Activated CD8-positive, alpha-beta memory T cell treated with anti-CD3 and anti-CD28 coated beads, Interleukin-2, amount 50 U/mL, for 24 hours (primary cell): ENCODE measurements at regions not wholly inside any gene's neighbourhood (a gene's known extent, or its start where the extent isn't known, plus 50 kb on each side); places are given as distances from the start of the nearest gene placed in this dataset.
"Not testable (repeated sequence)": the region's sequence is repeated elsewhere in the genome, so short reads cannot be mapped to it uniquely, and the experiment has no call there.

Experiments
- DNase-seq: peaks from one replicate; pipeline ENCODE4 v3.0.0-alpha.2; 2020; ENCODE audit errors: extremely low read depth

GRCh38 chr18:78499586-78499985 lies 480.0 kb upstream of the SALL3 start:
- no peak for DNase-seq

GRCh38 chr18:78501251-78501650 lies 478.4 kb upstream of the SALL3 start:
- DNase-seq, result no peak

- no peak for DNase-seq
These were observed 476.5 kb upstream of the SALL3 start for GRCh38 chr18:78503129-78503528.

GRCh38 chr18:78505851-78506461 lies 473.7 kb upstream of the SALL3 start:
- no peak for DNase-seq

GRCh38 chr18:78507217-78507616 lies 472.4 kb upstream of the SALL3 start:
- no peak for DNase-seq

GRCh38 chr18:78508228-78508824 lies 471.3 kb upstream of the SALL3 start:
- not testable (repeated sequence) for DNase-seq

GRCh38 chr18:78510091-78510490 lies 469.5 kb upstream of the SALL3 start:
- no peak for DNase-seq

GRCh38 chr18:78510636-78511035 lies 469.0 kb upstream of the SALL3 start:
- DNase-seq, result no peak

- no peak for DNase-seq
These were observed 467.7 kb upstream of the SALL3 start for GRCh38 chr18:78511666-78512601.

- DNase-seq, result no peak
These were observed 464.5 kb upstream of the SALL3 start for GRCh38 chr18:78514910-78515670.

- no peak for DNase-seq
These were observed 462.3 kb upstream of the SALL3 start for GRCh38 chr18:78517328-78517727.

GRCh38 chr18:78517973-78518372 lies 461.6 kb upstream of the SALL3 start:
- DNase-seq, result no peak

GRCh38 chr18:78518805-78519204 lies 460.8 kb upstream of the SALL3 start:
- no peak for DNase-seq

- DNase-seq, result no peak
These were observed 460.1 kb upstream of the SALL3 start for GRCh38 chr18:78519394-78520062.

- DNase-seq, result no peak
These were observed 458.5 kb upstream of the SALL3 start for GRCh38 chr18:78521136-78521535.

GRCh38 chr18:78521744-78522143 lies 457.9 kb upstream of the SALL3 start:
- no peak for DNase-seq

- no peak for DNase-seq
These were observed 457.1 kb upstream of the SALL3 start for GRCh38 chr18:78522507-78522906.

- no peak for DNase-seq
These were observed 455.8 kb upstream of the SALL3 start for GRCh38 chr18:78523850-78524249.

GRCh38 chr18:78525366-78526111 lies 454.1 kb upstream of the SALL3 start:
- DNase-seq, result no peak

GRCh38 chr18:78526275-78526674 lies 453.3 kb upstream of the SALL3 start:
- DNase-seq, result no peak
